A673 (cell line): ENCODE measurements at regions not wholly inside any gene's neighbourhood (a gene's known extent, or its start where the extent isn't known, plus 50 kb on each side); places are given as distances from the start of the nearest gene placed in this dataset.

Source experiments
- BruUV-seq: library from RNA; stranded (reverse); fragments of 400-500 nt; replicated peaks from 2 replicates; lab custom pipeline; 2021; lab: Mats Ljungman, UMichigan
- CTCF ChIA-PET: fragments of 300-600 bp; sonication (Branson Sonifier 250); formaldehyde crosslinking; loops from one replicate; lab custom pipeline; 2022; ENCODE audit warnings: antibody characterized with exemption; lab: Charles Lee
- POLR2A ChIA-PET: fragments of 300-600 bp; sonication (Branson Sonifier 250); formaldehyde crosslinking; loops from one replicate; lab custom pipeline; 2022; ENCODE audit warnings: antibody characterized with exemption; ENCODE audit not compliant: low non-redundant PET; lab: Charles Lee
- DNase-seq: peaks from one replicate; pipeline ENCODE4 v3.0.0-alpha.2; 2015; ENCODE audit warnings: low spot score
- H3K27ac ChIP-seq: fragments of 200-600 bp; sonication (generic); 2 replicates; pipeline ENCODE4 v1.5.1; 2016; ENCODE audit warnings: mixed run types, low read depth, mild to moderate bottlenecking, mixed read lengths, antibody characterized with exemption, low read length; ENCODE audit not compliant: poor library complexity, severe bottlenecking
- H3K27me3 ChIP-seq: fragments of 200-600 bp; sonication (generic); replicated peaks from 2 replicates; pipeline ENCODE4 v1.6.1; 2017; ENCODE audit warnings: mixed run types, low read depth, mild to moderate bottlenecking, mixed read lengths, antibody characterized with exemption, low read length; ENCODE audit not compliant: insufficient read depth, poor library complexity
- H3K36me3 ChIP-seq: fragments of 200-600 bp; sonication (generic); 2 replicates; pipeline ENCODE4 v1.6.1; 2016; ENCODE audit warnings: mixed run types, mild to moderate bottlenecking, mixed read lengths, antibody characterized with exemption, low read length; ENCODE audit not compliant: insufficient read depth, poor library complexity, severe bottlenecking
- H3K4me1 ChIP-seq: fragments of 200-600 bp; sonication (generic); 2 replicates; pipeline ENCODE4 v1.6.1; 2017; ENCODE audit warnings: mixed run types, mild to moderate bottlenecking, mixed read lengths, antibody characterized with exemption, low read length; ENCODE audit not compliant: insufficient read depth, poor library complexity, severe bottlenecking
- H3K4me3 ChIP-seq: fragments of 200-600 bp; sonication (generic); 2 replicates; pipeline ENCODE4 v1.5.1; 2016; ENCODE audit warnings: low read depth, mixed run types, mild to moderate bottlenecking, mixed read lengths, low read length; ENCODE audit not compliant: poor library complexity, severe bottlenecking
- H3K9me3 ChIP-seq: fragments of 200-600 bp; sonication (generic); 2 replicates; pipeline ENCODE4 v1.6.1; 2016; ENCODE audit warnings: mixed run types, low read depth, mild to moderate bottlenecking, mixed read lengths, antibody characterized with exemption, low read length; ENCODE audit not compliant: poor library complexity, severe bottlenecking
- EZH2 ChIP-seq: fragments of 200-600 bp; sonication (generic); IDR thresholded peaks from 2 replicates; pipeline ENCODE4 v1.6.1; 2017; ENCODE audit warnings: borderline replicate concordance, low read depth, mild to moderate bottlenecking, mixed read lengths, antibody characterized with exemption, low read length; ENCODE audit not compliant: poor library complexity, severe bottlenecking
- intact Hi-C: fragments of 100-400 bp; cut with micrococcal nuclease; formaldehyde crosslinking; loops from one replicate; pipeline ENCODE4 v1.10.0; 2022; ENCODE audit not compliant: unreplicated experiment
- TF ChIP-seq, protein P1 (sequence below): fragments of 300-800, 200-600 bp; sonication (generic); conservative IDR thresholded peaks from 2 replicates; pipeline ENCODE4 v1.5.1; 2017; ENCODE audit warnings: low read depth, mild to moderate bottlenecking, antibody characterized with exemption, low read length, moderate library complexity, mixed read lengths

DNA sequence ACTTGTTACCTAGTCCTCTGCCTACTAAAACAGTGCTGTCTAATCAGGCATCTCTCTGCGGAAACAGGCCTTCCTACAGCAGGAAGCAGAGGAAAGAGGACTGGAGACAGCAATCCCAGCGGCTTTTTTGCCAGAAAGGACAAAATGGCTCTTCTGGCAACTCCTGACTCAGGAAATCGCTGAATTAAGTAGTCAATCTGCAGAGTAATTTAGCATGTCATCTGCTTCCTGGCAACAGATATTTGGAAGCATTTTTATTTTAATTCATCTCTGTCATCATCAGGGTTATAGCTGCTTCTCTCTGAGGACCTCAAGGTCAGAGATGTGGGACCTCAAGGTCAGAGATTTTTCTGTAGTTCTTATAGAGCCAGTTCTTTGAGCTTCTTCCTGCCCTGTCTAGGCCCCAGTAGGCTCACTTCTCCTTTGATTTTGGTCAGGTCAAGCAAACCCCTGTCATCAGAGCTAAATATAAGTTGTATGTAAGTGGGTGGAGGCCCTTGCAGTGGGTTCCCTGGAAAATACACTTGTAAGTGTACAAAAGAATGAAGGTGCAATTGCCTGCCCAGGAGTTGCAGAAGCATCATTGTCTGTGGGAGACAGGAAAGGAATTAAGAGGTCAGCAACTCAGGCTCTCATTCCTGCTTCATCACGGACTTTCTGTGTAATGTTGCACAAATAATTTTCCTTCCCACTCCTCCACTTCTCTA lies 229.4 kb downstream of the ALDH8A1 start:
- no TSS peak for BruUV-seq
- intact Hi-C loops: no loop called here
- H3K9me3 ChIP-seq: no peaks in the 10 kb centered on the region
- peak overlapping the region; percentile 87 for H3K27ac ChIP-seq
- ChIA-PET CTCF (no interaction called here), POLR2A (no interaction called here)
- no peak for TF ChIP-seq EZH2
- TF ChIP-seq, protein P1, sequence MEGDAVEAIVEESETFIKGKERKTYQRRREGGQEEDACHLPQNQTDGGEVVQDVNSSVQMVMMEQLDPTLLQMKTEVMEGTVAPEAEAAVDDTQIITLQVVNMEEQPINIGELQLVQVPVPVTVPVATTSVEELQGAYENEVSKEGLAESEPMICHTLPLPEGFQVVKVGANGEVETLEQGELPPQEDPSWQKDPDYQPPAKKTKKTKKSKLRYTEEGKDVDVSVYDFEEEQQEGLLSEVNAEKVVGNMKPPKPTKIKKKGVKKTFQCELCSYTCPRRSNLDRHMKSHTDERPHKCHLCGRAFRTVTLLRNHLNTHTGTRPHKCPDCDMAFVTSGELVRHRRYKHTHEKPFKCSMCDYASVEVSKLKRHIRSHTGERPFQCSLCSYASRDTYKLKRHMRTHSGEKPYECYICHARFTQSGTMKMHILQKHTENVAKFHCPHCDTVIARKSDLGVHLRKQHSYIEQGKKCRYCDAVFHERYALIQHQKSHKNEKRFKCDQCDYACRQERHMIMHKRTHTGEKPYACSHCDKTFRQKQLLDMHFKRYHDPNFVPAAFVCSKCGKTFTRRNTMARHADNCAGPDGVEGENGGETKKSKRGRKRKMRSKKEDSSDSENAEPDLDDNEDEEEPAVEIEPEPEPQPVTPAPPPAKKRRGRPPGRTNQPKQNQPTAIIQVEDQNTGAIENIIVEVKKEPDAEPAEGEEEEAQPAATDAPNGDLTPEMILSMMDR: no peak
- H3K27me3 ChIP-seq: no peaks in the 10 kb centered on the region
- peak; percentile 94 for DNase-seq
- no peaks in the 10 kb centered on the region for H3K36me3 ChIP-seq
- no peak overlapping the region for H3K4me3 ChIP-seq
- peaks cover 58% of the 10 kb centered on the region for H3K4me1 ChIP-seq

DNA sequence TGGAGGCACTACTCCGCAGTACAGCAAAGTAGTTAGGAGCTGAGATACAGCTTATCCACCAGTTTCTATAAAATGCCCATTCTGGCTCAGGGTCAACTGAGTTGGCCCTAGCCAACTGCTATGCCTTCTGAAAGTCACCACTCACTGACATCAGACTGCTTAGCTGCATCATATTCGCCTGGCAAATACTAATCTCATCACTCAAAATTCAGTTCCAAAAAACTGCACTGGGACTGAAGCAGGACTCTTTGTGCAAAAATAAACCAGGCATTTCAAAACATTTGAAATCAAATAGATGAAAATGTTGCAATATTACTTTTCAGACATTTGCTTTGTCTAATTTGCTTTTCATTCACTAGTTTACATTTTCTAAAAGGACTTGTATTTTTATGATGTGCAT lies 230.0 kb downstream of the ALDH8A1 start:
- Histone ChIP-seq H3K27ac (peak overlapping the region; percentile 87), H3K4me3 (no peak overlapping the region), H3K36me3 (no peaks in the 10 kb centered on the region), H3K9me3 (no peaks in the 10 kb centered on the region), H3K27me3 (no peaks in the 10 kb centered on the region), H3K4me1 (peaks cover 58% of the 10 kb centered on the region)
- POLR2A ChIA-PET: no interaction called here
- no peak for TF ChIP-seq EZH2
- TF ChIP-seq, protein P1: no peak
- DNase-seq: no peak
- intact Hi-C loops: no loop called here
- BruUV-seq: no TSS peak
- CTCF ChIA-PET: interaction anchor here (1.2 kb wide), 1 partner anchor 542 kb away, joined by 3 read pairs; no protein-coding TSS in a partner anchor

DNA sequence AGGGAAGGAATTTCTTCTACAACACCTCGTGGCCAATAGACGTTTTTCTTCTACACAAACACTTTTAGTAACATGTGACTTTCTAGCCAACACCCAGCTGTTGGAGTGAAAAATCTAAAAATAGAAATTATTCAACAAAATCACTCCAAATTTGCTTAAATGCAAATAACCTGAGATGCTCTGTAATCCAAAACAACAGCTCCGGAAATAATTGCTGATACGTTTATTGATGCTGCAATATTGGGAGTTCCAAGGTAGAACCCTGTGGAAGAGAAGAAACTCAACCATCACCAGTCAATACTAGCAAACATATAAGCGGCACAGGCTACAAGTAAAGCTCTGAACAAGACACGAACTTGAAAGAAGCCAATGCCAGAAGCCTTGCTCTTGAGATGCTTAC lies 230.6 kb downstream of the ALDH8A1 start:
- intact Hi-C loops: no loop called here
- H3K36me3 ChIP-seq: no peaks in the 10 kb centered on the region
- no peak for DNase-seq
- BruUV-seq: no TSS peak
- no peaks in the 10 kb centered on the region for H3K27me3 ChIP-seq
- H3K27ac ChIP-seq: peak overlapping the region; percentile 87
- ChIA-PET CTCF (interaction anchor here (1.2 kb wide), 1 partner anchor 541 kb away, joined by 3 read pairs; no protein-coding TSS in a partner anchor), POLR2A (no interaction called here)
- TF ChIP-seq EZH2: no peak
- TF ChIP-seq, protein P1: no peak
- H3K4me1 ChIP-seq: peaks cover 58% of the 10 kb centered on the region
- no peak overlapping the region for H3K4me3 ChIP-seq
- no peaks in the 10 kb centered on the region for H3K9me3 ChIP-seq
